Large intestine (tissue), 3 donors: ENCODE measurements at regions not wholly inside any gene's neighbourhood (a gene's known extent, or its start where the extent isn't known, plus 50 kb on each side); places are given as distances from the start of the nearest gene placed in this dataset.
"Not testable (repeated sequence)": the region's sequence is repeated elsewhere in the genome, so short reads cannot be mapped to it uniquely, and the experiment has no call there.

Experiments used
- DNase-seq, 2 donors: peaks; one replicate each; pipeline versions ENCODE4 v3.0.0 to v3.0.0-alpha.2; 2013
- H3K27ac ChIP-seq: one replicate; pipeline ENCODE4 v1.5.1; 2013; ENCODE audit warnings: low read length
- H3K27me3 ChIP-seq: 2 replicates; pipeline ENCODE4 v1.6.1; 2013; ENCODE audit warnings: low read length; ENCODE audit not compliant: control insufficient read depth, insufficient read depth
- H3K36me3 ChIP-seq: 2 replicates; pipeline ENCODE4 v1.6.1; 2013; ENCODE audit warnings: low read length; ENCODE audit not compliant: control insufficient read depth, insufficient read depth
- H3K4me1 ChIP-seq: one replicate; pipeline ENCODE4 v1.6.1; 2013; ENCODE audit warnings: low read length; ENCODE audit not compliant: control insufficient read depth, insufficient read depth
- H3K4me3 ChIP-seq: one replicate; pipeline ENCODE4 v1.5.1; 2013; ENCODE audit warnings: low read length
- H3K9me3 ChIP-seq: one replicate; pipeline ENCODE4 v1.6.1; 2013; ENCODE audit warnings: mild to moderate bottlenecking, low read depth, low read length, moderate library complexity; ENCODE audit not compliant: control insufficient read depth
- WGBS: methylation state at CpG from one replicate; pipeline ENCODE4 v1.1.5; 2013; ENCODE audit warnings: low lambda C conversion rate; ENCODE audit not compliant: insufficient coverage; 5-methylcytosine and 5-hydroxymethylcytosine counted together

DNA sequence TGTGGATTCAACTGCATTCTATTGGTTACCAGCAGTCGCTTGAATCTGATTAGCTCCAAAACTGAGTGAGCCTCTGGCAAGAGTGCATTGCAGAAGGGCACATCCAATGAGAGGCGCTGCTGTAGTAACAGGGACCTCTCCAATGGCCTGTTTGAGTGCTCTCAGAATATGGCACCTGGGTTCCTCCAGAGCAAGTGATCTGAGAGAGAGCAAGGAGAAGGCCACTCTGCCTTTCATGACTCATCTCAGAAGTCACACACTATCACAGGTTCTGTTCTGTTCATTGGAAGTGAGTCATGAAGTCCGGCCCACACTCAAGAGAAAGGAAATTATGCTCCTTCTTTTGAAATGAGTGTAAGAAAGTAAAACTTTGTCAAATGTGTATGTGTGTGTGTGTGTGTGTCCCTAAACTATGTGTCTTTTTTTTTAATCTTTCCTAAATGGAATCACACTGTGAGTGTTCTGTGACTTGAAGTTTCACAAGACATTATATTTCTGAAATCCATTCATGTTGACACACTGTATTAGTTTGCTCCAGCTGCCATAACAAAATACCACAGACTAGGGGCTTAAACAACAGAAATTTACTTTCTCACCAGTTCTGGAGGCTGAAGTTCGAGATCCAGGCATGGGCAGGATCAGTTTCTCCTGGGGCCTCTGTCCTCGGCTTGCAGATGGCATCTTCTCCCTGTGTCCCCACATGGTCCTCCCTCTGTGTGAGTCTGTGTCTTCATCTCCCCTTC is 138.3 kb upstream of the CDYL start:
- no peaks in the 10 kb centered on the region for H3K4me1 ChIP-seq
- no peaks in the 10 kb centered on the region for H3K36me3 ChIP-seq
- no peak for DNase-seq
- no peaks in the 10 kb centered on the region for H3K9me3 ChIP-seq
- no CpG with 5 or more reads among the region's 5 CpGs for WGBS
- H3K27me3 ChIP-seq, result no peaks in the 10 kb centered on the region
- no peak overlapping the region for H3K4me3 ChIP-seq
- H3K27ac ChIP-seq, result no peak overlapping the region

DNA sequence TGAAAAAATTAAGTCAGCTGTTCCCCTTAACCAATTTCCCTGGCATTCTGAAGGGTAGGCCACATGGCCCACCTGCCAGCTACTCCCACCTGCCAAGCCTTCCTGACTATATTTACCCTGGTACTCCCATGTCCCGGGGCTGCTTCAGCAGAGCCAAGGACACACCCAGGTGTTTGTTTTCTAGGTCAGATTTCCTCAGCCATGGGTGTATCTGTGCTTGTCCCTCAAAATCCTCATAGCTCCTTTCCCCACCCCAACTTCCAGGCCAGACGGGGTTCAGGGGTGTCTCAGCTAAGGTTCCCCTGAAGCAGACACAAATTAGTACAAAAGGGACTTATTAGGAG is 139.4 kb upstream of the CDYL start:
- Histone ChIP-seq H3K27ac (no peak overlapping the region), H3K9me3 (peaks cover 2% of the 10 kb centered on the region), H3K27me3 (no peaks in the 10 kb centered on the region), H3K4me1 (no peaks in the 10 kb centered on the region), H3K4me3 (no peak overlapping the region), H3K36me3 (no peaks in the 10 kb centered on the region)
- no peak for DNase-seq
- WGBS, result no CpG with 5 or more reads among the region's 2 CpGs

DNA sequence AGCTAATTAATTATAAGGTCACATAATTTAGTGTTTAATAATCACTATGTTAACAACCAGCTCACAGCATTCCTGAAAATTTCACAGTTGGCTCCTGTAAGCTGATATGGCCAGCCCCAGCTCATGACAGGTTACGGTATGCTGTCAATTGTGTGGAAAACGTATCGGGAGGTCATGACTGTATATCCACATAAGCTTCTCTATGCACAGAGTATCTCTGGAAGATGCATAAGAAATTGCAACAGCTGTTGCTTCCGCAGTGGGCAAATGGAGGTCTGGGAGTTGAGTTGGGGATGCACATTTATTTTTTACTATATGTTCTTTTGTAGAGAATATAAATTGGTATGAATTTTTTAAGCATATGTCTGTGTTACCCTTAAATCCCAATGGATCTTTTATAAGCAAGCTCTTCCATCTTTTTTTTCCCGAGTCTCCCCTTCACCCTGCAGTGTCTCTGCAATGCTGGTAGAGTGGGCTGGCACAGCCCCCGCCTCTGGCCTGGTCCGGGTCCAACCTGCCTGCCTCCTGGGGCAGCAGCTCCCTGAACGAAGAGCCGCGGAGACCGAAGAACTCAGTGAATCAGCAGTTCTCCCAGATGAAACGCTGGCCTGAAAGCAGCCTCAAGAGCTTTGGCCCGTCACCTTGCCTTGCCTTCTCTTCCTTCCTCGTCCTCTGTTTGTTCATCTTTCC is 139.9 kb upstream of the CDYL start:
- WGBS, result no CpG with 5 or more reads among the region's 14 CpGs
- DNase-seq, result no peak
- Histone ChIP-seq H3K36me3 (no peaks in the 10 kb centered on the region), H3K27me3 (no peaks in the 10 kb centered on the region), H3K4me3 (no peak overlapping the region), H3K9me3 (peaks cover 5% of the 10 kb centered on the region), H3K27ac (no peak overlapping the region), H3K4me1 (no peaks in the 10 kb centered on the region)

DNA sequence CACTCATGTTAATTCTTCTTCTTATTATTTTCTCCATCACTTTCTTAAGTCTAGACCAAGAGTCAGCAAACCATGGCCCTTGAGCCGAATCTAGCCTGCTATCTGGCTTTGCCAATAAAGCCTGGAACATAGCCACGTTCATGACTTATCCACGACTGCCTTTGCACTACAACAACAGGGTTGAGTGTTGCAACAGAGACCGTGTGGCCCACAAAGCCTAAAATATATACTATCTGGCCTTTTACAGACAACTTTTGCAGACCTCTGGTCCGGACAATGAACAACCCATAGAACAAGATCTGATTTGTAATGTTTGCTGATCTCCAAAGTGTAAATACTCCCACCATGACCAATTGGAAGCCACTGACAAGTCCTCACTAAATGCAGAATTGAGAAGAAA is 140.5 kb upstream of the CDYL start:
- no peaks in the 10 kb centered on the region for H3K36me3 ChIP-seq
- H3K4me1 ChIP-seq, result no peaks in the 10 kb centered on the region
- no peak overlapping the region for H3K27ac ChIP-seq
- H3K9me3 ChIP-seq, result peaks cover 5% of the 10 kb centered on the region
- no peaks in the 10 kb centered on the region for H3K27me3 ChIP-seq
- no peak for DNase-seq
- no CpG with 5 or more reads among the region's 5 CpGs for WGBS
- H3K4me3 ChIP-seq, result no peak overlapping the region

DNA sequence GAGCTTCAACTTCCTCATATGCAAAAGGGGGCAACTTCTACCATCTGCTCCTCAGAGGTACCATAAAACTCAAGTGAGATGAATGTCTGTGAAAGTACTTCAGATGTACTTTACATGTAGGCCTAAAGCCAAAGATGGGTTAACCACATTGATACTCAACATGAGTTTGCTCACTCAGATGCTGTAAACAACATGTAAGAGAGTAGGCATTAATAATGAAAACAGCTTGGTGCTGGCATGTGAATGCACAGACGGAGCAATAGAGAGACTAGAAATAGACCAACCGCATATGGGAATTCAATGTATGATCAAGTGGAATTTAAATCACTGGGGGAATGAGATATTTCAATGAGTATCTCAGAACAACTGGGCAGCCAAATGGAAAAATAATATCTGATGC is 143.8 kb upstream of the CDYL start:
- peaks cover 5% of the 10 kb centered on the region for H3K9me3 ChIP-seq
- H3K27ac ChIP-seq, result no peak overlapping the region
- H3K4me1 ChIP-seq, result no peaks in the 10 kb centered on the region
- DNase-seq, result no peak
- no peaks in the 10 kb centered on the region for H3K36me3 ChIP-seq
- H3K4me3 ChIP-seq, result no peak overlapping the region
- no peaks in the 10 kb centered on the region for H3K27me3 ChIP-seq
- WGBS, result 100% methylated on average over 2 of the region's 2 CpGs

DNA sequence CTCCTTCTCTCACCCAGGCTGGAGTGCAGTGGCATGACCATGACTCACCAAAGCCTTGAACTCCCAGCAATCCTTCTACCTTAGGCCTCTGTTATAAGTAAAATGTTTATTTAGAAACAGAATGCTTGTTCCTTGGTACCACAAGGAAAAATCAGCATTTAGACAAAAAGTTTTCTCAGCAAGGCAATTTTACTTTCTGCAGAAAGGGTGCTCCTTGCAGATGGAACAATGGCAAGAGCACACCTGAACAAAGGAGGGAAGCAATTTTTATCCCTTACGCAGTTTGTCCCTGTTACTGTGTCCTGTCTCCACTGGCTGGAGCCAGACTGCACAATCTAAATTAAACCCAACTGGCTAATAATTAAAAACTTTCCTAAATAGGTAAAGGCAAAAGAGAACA is 146.4 kb upstream of the CDYL start:
- not testable (repeated sequence) for H3K9me3 ChIP-seq, H3K27ac ChIP-seq, DNase-seq, H3K27me3 ChIP-seq, H3K4me3 ChIP-seq, H3K36me3 ChIP-seq, H3K4me1 ChIP-seq
- WGBS, result no CpG with 5 or more reads among the region's 1 CpG

DNA sequence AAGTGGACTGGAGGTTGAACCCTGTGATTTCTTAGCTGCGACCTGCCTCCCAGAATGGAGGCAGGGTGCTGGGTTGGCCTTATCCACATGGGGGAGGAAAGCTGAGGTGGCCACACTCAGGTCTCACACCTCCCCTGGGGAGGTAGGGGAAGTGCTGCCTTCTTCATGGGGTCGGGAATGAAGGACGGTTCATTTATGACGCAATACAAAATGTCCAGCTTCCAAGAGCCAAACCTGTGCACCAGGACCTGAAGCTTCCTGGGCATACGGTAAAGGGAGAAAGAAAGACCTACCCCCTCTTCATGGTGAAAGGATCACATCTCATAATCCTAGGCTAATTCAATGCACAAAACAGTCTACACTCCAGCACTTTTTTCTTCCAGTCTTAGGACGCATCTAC is 150.6 kb upstream of the CDYL start:
- WGBS, result 80% methylated on average over 1 of the region's 6 CpGs
- H3K36me3 ChIP-seq, result no peaks in the 10 kb centered on the region

DNA sequence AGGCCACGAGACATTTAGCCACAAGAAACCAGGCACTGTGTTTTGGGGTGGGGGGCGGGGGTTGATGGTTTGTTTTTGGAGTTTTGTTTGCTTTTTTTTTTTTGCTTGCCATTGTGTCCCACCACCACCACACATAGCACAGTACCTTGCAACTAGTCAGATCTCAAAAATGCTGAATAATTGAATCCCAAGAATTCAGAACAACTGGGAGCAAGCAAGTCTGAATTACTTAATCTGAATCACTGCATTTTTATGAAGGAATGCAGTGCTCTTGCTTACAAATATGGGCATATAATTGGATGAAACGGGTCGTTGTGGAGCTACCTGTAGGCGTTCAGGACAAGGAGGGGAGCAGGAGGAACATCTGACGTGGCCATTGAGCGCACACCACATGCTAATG is 151.5 kb upstream of the CDYL start:
- Histone ChIP-seq H3K27me3 (no peaks in the 10 kb centered on the region), H3K4me3 (no peak overlapping the region), H3K4me1 (no peaks in the 10 kb centered on the region), H3K36me3 (no peaks in the 10 kb centered on the region), H3K9me3 (no peaks in the 10 kb centered on the region), H3K27ac (no peak overlapping the region)
- 95% methylated on average over 3 of the region's 7 CpGs for WGBS
- DNase-seq, result no peak

More for the DNA sequence above, 150.6 kb upstream of the CDYL start:
- Histone ChIP-seq H3K27me3 (no peaks in the 10 kb centered on the region), H3K27ac (no peak overlapping the region), H3K4me3 (no peak overlapping the region), H3K4me1 (no peaks in the 10 kb centered on the region), H3K9me3 (no peaks in the 10 kb centered on the region)
- no peak for DNase-seq

DNA sequence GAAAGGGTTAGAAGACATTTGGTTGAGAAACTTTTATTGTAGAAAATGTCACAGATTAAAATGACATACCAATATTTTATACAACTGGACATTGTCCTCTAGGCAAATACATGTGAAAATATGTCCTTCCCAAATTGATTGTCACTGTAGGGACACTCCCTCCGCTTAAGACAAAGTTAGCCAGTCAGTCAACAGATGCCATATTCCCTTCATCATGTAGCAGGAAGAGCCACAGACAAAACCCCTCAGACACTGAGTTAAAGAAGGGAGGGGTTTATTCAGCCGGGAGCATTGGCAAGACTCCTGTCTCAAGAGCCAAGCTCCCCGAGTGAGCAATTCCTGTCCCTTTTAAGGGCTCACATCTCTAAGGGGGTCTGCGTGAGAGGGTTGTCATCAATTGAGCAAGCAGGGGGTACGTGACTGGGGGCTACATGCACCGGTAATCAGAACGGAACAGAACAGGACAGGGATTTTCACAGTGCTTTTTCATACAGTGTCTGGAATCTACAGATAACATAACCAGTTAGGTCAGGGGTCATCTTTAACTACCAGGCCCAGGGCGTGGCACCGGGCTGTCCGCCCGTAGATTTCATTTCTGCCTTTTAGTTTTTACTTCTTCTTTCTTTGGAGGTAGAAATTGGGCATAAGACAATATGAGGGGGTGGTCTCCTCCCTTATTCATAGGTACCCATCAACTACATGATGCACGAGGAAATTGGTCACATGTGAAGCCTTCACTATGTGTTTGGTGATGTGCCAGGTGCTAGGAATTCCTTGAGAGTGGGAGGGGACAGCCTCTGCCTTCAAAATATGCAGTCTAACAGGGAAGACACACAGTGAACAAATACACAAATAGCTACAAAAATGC is 155.7 kb upstream of the CDYL start:
- no peaks in the 10 kb centered on the region for H3K27me3 ChIP-seq
- no peak overlapping the region for H3K4me3 ChIP-seq
- no peaks in the 10 kb centered on the region for H3K36me3 ChIP-seq
- WGBS, result 100% methylated on average over 1 of the region's 12 CpGs
- H3K27ac ChIP-seq, result no peak overlapping the region
- no peaks in the 10 kb centered on the region for H3K9me3 ChIP-seq
- no peaks in the 10 kb centered on the region for H3K4me1 ChIP-seq
- DNase-seq, result no peak

DNA sequence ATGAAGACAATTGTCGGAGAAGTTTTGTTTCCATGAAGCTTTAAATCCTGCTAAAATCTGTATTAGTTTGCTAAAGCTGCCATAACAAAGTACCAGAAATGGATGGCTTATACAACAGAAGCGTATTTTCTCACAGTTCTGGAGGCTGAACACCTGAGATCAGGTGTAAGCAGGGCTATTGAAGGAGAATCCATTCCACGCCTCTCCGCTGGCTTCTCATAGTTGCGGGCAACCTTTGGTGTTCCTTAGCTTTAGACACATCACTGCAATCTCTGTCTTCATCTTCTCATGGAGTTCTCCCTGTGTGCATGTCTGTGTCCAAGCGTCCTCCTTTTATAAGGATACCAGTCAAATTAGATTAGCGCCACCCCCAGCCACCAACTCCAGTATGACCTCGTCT is 159.9 kb upstream of the CDYL start:
- Histone ChIP-seq H3K27ac (no peak overlapping the region), H3K27me3 (no peaks in the 10 kb centered on the region), H3K9me3 (no peaks in the 10 kb centered on the region), H3K36me3 (no peaks in the 10 kb centered on the region), H3K4me1 (no peaks in the 10 kb centered on the region), H3K4me3 (no peak overlapping the region)
- WGBS, result 100% methylated on average over 1 of the region's 8 CpGs
- DNase-seq, result no peak
